T-helper 2 cell treated with Interferon-gamma antibody and Interleukin-4, amounts not matched to agents 5 μg/mL and 100 μg/mL, for 36 hours (primary cell): ENCODE measurements at regions not wholly inside any gene's neighbourhood (a gene's known extent, or its start where the extent isn't known, plus 50 kb on each side); places are given as distances from the start of the nearest gene placed in this dataset.

Source experiments
- DNase-seq: peaks from one replicate; pipeline ENCODE4 v3.0.0; 2021; ENCODE audit warnings: low spot score
- H3K27ac Mint-ChIP-seq: one replicate; pipeline ENCODE4 v1.8.0; 2021; ENCODE audit warnings: mild to moderate bottlenecking, mixed read lengths
- H3K27me3 Mint-ChIP-seq: one replicate; pipeline ENCODE4 v1.8.0; 2021; ENCODE audit warnings: low read depth, mixed read lengths
- H3K36me3 Mint-ChIP-seq: one replicate; pipeline ENCODE4 v1.8.0; 2021; ENCODE audit warnings: low read depth, mixed read lengths
- H3K4me1 Mint-ChIP-seq: one replicate; pipeline ENCODE4 v1.8.0; 2021; ENCODE audit warnings: low read depth, mixed read lengths
- H3K4me3 Mint-ChIP-seq: one replicate; pipeline ENCODE4 v1.8.0; 2022; ENCODE audit warnings: mild to moderate bottlenecking, moderate library complexity, mixed read lengths
- H3K9me3 Mint-ChIP-seq: one replicate; pipeline ENCODE4 v1.8.0; 2021; ENCODE audit warnings: mixed read lengths

GRCh38 chr4:35604252-35604651 is 640.1 kb downstream of the ARAP2 start:
- Mint-ChIP-seq H3K9me3 (peaks cover 8% of the 10 kb centered on the region), H3K4me3 (no peak overlapping the region), H3K36me3 (no peaks in the 10 kb centered on the region), H3K27ac (no peak overlapping the region), H3K27me3 (no peaks in the 10 kb centered on the region), H3K4me1 (no peaks in the 10 kb centered on the region)
- DNase-seq, result no peak

- H3K27ac Mint-ChIP-seq, result no peak overlapping the region
- DNase-seq, result no peak
- no peaks in the 10 kb centered on the region for H3K4me1 Mint-ChIP-seq
- no peaks in the 10 kb centered on the region for H3K27me3 Mint-ChIP-seq
- H3K4me3 Mint-ChIP-seq, result no peak overlapping the region
- H3K9me3 Mint-ChIP-seq, result peaks cover 8% of the 10 kb centered on the region
- H3K36me3 Mint-ChIP-seq, result no peaks in the 10 kb centered on the region
Measured at GRCh38 chr4:35604724-35605123, 639.6 kb downstream of the ARAP2 start.

- no peak for DNase-seq
- Mint-ChIP-seq H3K9me3 (peaks cover 13% of the 10 kb centered on the region), H3K4me3 (no peak overlapping the region), H3K27me3 (no peaks in the 10 kb centered on the region), H3K36me3 (no peaks in the 10 kb centered on the region), H3K27ac (no peak overlapping the region), H3K4me1 (no peaks in the 10 kb centered on the region)
Measured at GRCh38 chr4:35608205-35608604, 636.1 kb downstream of the ARAP2 start.

GRCh38 chr4:35614120-35614519 is 630.2 kb downstream of the ARAP2 start:
- DNase-seq, result no peak
- Mint-ChIP-seq H3K27ac (no peak overlapping the region), H3K4me1 (no peaks in the 10 kb centered on the region), H3K27me3 (no peaks in the 10 kb centered on the region), H3K4me3 (no peak overlapping the region), H3K36me3 (no peaks in the 10 kb centered on the region), H3K9me3 (peaks cover 5% of the 10 kb centered on the region)

GRCh38 chr4:35639929-35640328 is 604.4 kb downstream of the ARAP2 start:
- Mint-ChIP-seq H3K27ac (no peak overlapping the region), H3K9me3 (peaks cover 10% of the 10 kb centered on the region), H3K4me3 (no peak overlapping the region), H3K27me3 (no peaks in the 10 kb centered on the region), H3K4me1 (no peaks in the 10 kb centered on the region), H3K36me3 (no peaks in the 10 kb centered on the region)
- no peak for DNase-seq

- H3K36me3 Mint-ChIP-seq, result no peaks in the 10 kb centered on the region
- H3K9me3 Mint-ChIP-seq, result no peaks in the 10 kb centered on the region
- DNase-seq, result no peak
- H3K4me3 Mint-ChIP-seq, result no peak overlapping the region
- H3K27ac Mint-ChIP-seq, result no peak overlapping the region
- no peaks in the 10 kb centered on the region for H3K4me1 Mint-ChIP-seq
- no peaks in the 10 kb centered on the region for H3K27me3 Mint-ChIP-seq
Measured at GRCh38 chr4:35643661-35644060, 600.7 kb downstream of the ARAP2 start.

GRCh38 chr4:35644591-35644990 is 599.7 kb downstream of the ARAP2 start:
- Mint-ChIP-seq H3K36me3 (no peaks in the 10 kb centered on the region), H3K4me3 (no peak overlapping the region), H3K27me3 (no peaks in the 10 kb centered on the region), H3K27ac (no peak overlapping the region), H3K9me3 (no peaks in the 10 kb centered on the region), H3K4me1 (no peaks in the 10 kb centered on the region)
- DNase-seq, result no peak

- H3K4me3 Mint-ChIP-seq, result no peak overlapping the region
- H3K4me1 Mint-ChIP-seq, result no peaks in the 10 kb centered on the region
- H3K36me3 Mint-ChIP-seq, result no peaks in the 10 kb centered on the region
- H3K9me3 Mint-ChIP-seq, result no peaks in the 10 kb centered on the region
- H3K27me3 Mint-ChIP-seq, result no peaks in the 10 kb centered on the region
- no peak overlapping the region for H3K27ac Mint-ChIP-seq
- DNase-seq, result no peak
Measured at GRCh38 chr4:35649011-35649410, 595.3 kb downstream of the ARAP2 start.

- no peak overlapping the region for H3K27ac Mint-ChIP-seq
- DNase-seq, result no peak
- H3K36me3 Mint-ChIP-seq, result no peaks in the 10 kb centered on the region
- no peaks in the 10 kb centered on the region for H3K4me1 Mint-ChIP-seq
- no peak overlapping the region for H3K4me3 Mint-ChIP-seq
- H3K9me3 Mint-ChIP-seq, result no peaks in the 10 kb centered on the region
- no peaks in the 10 kb centered on the region for H3K27me3 Mint-ChIP-seq
Measured at GRCh38 chr4:35649778-35650177, 594.5 kb downstream of the ARAP2 start.

GRCh38 chr4:35652197-35652596 is 592.1 kb downstream of the ARAP2 start:
- no peak for DNase-seq
- Mint-ChIP-seq H3K4me1 (no peaks in the 10 kb centered on the region), H3K4me3 (no peak overlapping the region), H3K27ac (no peak overlapping the region), H3K9me3 (no peaks in the 10 kb centered on the region), H3K36me3 (no peaks in the 10 kb centered on the region), H3K27me3 (no peaks in the 10 kb centered on the region)

GRCh38 chr4:35653451-35653850 is 590.9 kb downstream of the ARAP2 start:
- no peaks in the 10 kb centered on the region for H3K9me3 Mint-ChIP-seq
- no peaks in the 10 kb centered on the region for H3K4me1 Mint-ChIP-seq
- H3K36me3 Mint-ChIP-seq, result no peaks in the 10 kb centered on the region
- H3K27me3 Mint-ChIP-seq, result no peaks in the 10 kb centered on the region
- no peak overlapping the region for H3K4me3 Mint-ChIP-seq
- no peak overlapping the region for H3K27ac Mint-ChIP-seq
- no peak for DNase-seq

GRCh38 chr4:35673137-35673536 is 571.2 kb downstream of the ARAP2 start:
- H3K4me1 Mint-ChIP-seq, result no peaks in the 10 kb centered on the region
- no peak for DNase-seq
- no peaks in the 10 kb centered on the region for H3K27me3 Mint-ChIP-seq
- H3K27ac Mint-ChIP-seq, result no peak overlapping the region
- H3K36me3 Mint-ChIP-seq, result no peaks in the 10 kb centered on the region
- no peak overlapping the region for H3K4me3 Mint-ChIP-seq
- H3K9me3 Mint-ChIP-seq, result no peaks in the 10 kb centered on the region

- peaks cover 8% of the 10 kb centered on the region for H3K9me3 Mint-ChIP-seq
- no peak overlapping the region for H3K27ac Mint-ChIP-seq
- no peaks in the 10 kb centered on the region for H3K4me1 Mint-ChIP-seq
- H3K27me3 Mint-ChIP-seq, result no peaks in the 10 kb centered on the region
- no peaks in the 10 kb centered on the region for H3K36me3 Mint-ChIP-seq
- no peak for DNase-seq
- no peak overlapping the region for H3K4me3 Mint-ChIP-seq
Measured at GRCh38 chr4:35684755-35685154, 559.6 kb downstream of the ARAP2 start.

- H3K9me3 Mint-ChIP-seq, result peaks cover 2% of the 10 kb centered on the region
- no peak for DNase-seq
- no peaks in the 10 kb centered on the region for H3K4me1 Mint-ChIP-seq
- H3K36me3 Mint-ChIP-seq, result no peaks in the 10 kb centered on the region
- H3K4me3 Mint-ChIP-seq, result no peak overlapping the region
- no peaks in the 10 kb centered on the region for H3K27me3 Mint-ChIP-seq
- H3K27ac Mint-ChIP-seq, result no peak overlapping the region
Measured at GRCh38 chr4:35689870-35690269, 554.4 kb downstream of the ARAP2 start.

- Mint-ChIP-seq H3K27ac (no peak overlapping the region), H3K36me3 (no peaks in the 10 kb centered on the region), H3K4me3 (no peak overlapping the region), H3K27me3 (no peaks in the 10 kb centered on the region), H3K9me3 (peaks cover 2% of the 10 kb centered on the region), H3K4me1 (no peaks in the 10 kb centered on the region)
- no peak for DNase-seq
Measured at GRCh38 chr4:35690271-35690670, 554.0 kb downstream of the ARAP2 start.
